HCT116 (cell line): ENCODE measurements at regions not wholly inside any gene's neighbourhood (a gene's known extent, or its start where the extent isn't known, plus 50 kb on each side); places are given as distances from the start of the nearest gene placed in this dataset.

ENCODE experiments used
- ATF3 ChIP-seq: IDR thresholded peaks from 2 replicates; pipeline ENCODE4 v1.6.1; 2012
- CTCF ChIP-seq, 3 experiments: fragments of 200-600 bp in 1 of 3; sonication (generic) in 1 of 3; IDR thresholded peaks in 2 of 3; conservative IDR thresholded peaks in 1 of 3; 2 replicates each; pipeline ENCODE4 v1.5.1; 2012 to 2017; ENCODE audit warnings: low read depth in 2 of 3, low read length in 2 of 3, antibody characterized with exemption in 1 of 3, borderline replicate concordance in 1 of 3, control low read depth in 1 of 3, mild to moderate bottlenecking in 1 of 3, mixed read lengths in 1 of 3, mixed run types in 1 of 3, moderate library complexity in 1 of 3; ENCODE audit not compliant: insufficient read depth in 1 of 3
- EZH2 ChIP-seq: fragments of 200-600 bp; sonication (generic); IDR thresholded peaks from 2 replicates; pipeline ENCODE4 v1.6.1; 2017; ENCODE audit warnings: antibody characterized with exemption, mixed run types
- POLR2A ChIP-seq: IDR thresholded peaks from 2 replicates; pipeline ENCODE4 v1.7.0; 2011; ENCODE audit warnings: borderline replicate concordance; ENCODE audit not compliant: insufficient read depth, insufficient read length; ENCODE audit errors: extremely low read depth
- ZBTB33 ChIP-seq: IDR thresholded peaks from 2 replicates; pipeline ENCODE4 v1.6.1; 2011; ENCODE audit warnings: mild to moderate bottlenecking, low read length, moderate library complexity; ENCODE audit not compliant: insufficient replicate concordance; ENCODE audit errors: extremely low read depth

- TF ChIP-seq POLR2A (no peak), ZBTB33 (no peak), EZH2 (no peak), CTCF (IDR thresholded peaks at IDR 0.05 in 2 of 3, conservative IDR thresholded peaks at IDR 0.05 in 1 of 3; ENCODE audit: borderline replicate concordance in 1 of 3, insufficient read depth in 1 of 3, low read depth in 2 of 3, low read length in 2 of 3) (no peak), ATF3 (no peak)
These were observed 63.6 kb upstream of the UGT2B15 start for GRCh38 chr4:68734095-68734494.
